MM.1S (cell line): ENCODE measurements at regions not wholly inside any gene's neighbourhood (a gene's known extent, or its start where the extent isn't known, plus 50 kb on each side); places are given as distances from the start of the nearest gene placed in this dataset.

ENCODE experiments used
- DNase-seq: peaks from one replicate; pipeline ENCODE4 v3.0.0-alpha.2; 2015
- H2AFZ ChIP-seq: fragments of 300-600 bp; sonication (generic); 2 replicates; pipeline ENCODE4 v1.6.0; 2016; ENCODE audit warnings: antibody characterized with exemption, low read length
- H3F3A ChIP-seq: fragments of 300-600 bp; sonication (generic); 2 replicates; pipeline ENCODE4 v1.6.1; 2016; ENCODE audit warnings: mild to moderate bottlenecking, antibody characterized with exemption, low read length, moderate library complexity, mixed read lengths; ENCODE audit not compliant: insufficient read depth
- H3K27ac ChIP-seq: fragments of 300-600 bp; sonication (generic); 2 replicates; pipeline ENCODE4 v1.5.1; 2016; ENCODE audit warnings: mild to moderate bottlenecking, low read length
- H3K27me3 ChIP-seq: fragments of 300-600 bp; sonication (generic); replicated peaks from 2 replicates; pipeline ENCODE4 v1.6.0; 2016; ENCODE audit warnings: low read length; ENCODE audit not compliant: insufficient read depth
- H3K36me3 ChIP-seq: fragments of 300-600 bp; sonication (generic); replicated peaks from 2 replicates; pipeline ENCODE4 v1.6.1; 2016; ENCODE audit warnings: mild to moderate bottlenecking, low read length, mixed read lengths; ENCODE audit not compliant: insufficient read depth
- H3K4me1 ChIP-seq: fragments of 300-600 bp; sonication (generic); 2 replicates; pipeline ENCODE4 v1.6.1; 2016; ENCODE audit warnings: low read length, mixed read lengths
- H3K4me2 ChIP-seq: fragments of 300-600 bp; sonication (generic); 2 replicates; pipeline ENCODE4 v1.6.0; 2016; ENCODE audit warnings: low read depth, low read length
- H3K4me3 ChIP-seq: fragments of 300-600 bp; sonication (generic); 2 replicates; pipeline ENCODE4 v1.5.1; 2016; ENCODE audit warnings: low read length, mixed read lengths
- H3K79me2 ChIP-seq: fragments of 300-600 bp; sonication (generic); 2 replicates; pipeline ENCODE4 v1.6.1; 2016; ENCODE audit warnings: mixed run types, low read length, mixed read lengths
- H3K9ac ChIP-seq: fragments of 300-600 bp; sonication (generic); 2 replicates; pipeline ENCODE4 v1.6.1; 2016; ENCODE audit warnings: low read length, mixed read lengths
- H3K9me2 ChIP-seq: fragments of 300-600 bp; sonication (generic); replicated peaks from 2 replicates; pipeline ENCODE4 v1.6.1; 2016; ENCODE audit warnings: mild to moderate bottlenecking, low read length, mixed read lengths; ENCODE audit not compliant: insufficient read depth
- H3K9me3 ChIP-seq: fragments of 300-600 bp; sonication (generic); replicated peaks from 2 replicates; pipeline ENCODE4 v1.6.1; 2016; ENCODE audit warnings: mild to moderate bottlenecking, low read length, mixed read lengths; ENCODE audit not compliant: insufficient read depth
- H4K20me1 ChIP-seq: fragments of 300-600 bp; sonication (generic); 2 replicates; pipeline ENCODE4 v1.6.1; 2016; ENCODE audit warnings: mild to moderate bottlenecking, low read length, moderate library complexity, mixed read lengths; ENCODE audit not compliant: insufficient read depth
- CTCF ChIP-seq: fragments of 300-600 bp; sonication (generic); IDR thresholded peaks from 2 replicates; pipeline ENCODE4 v1.5.1; 2016; ENCODE audit warnings: antibody characterized with exemption, low read length, mixed read lengths
- EZH2 ChIP-seq: fragments of 300-600 bp; sonication (generic); optimal IDR thresholded peaks from 2 replicates; pipeline ENCODE3; 2017; ENCODE audit warnings: low read depth, mild to moderate bottlenecking, antibody characterized with exemption, low read length, mixed read lengths
- EZH2phosphoT487 ChIP-seq: fragments of 300-600 bp; sonication (generic); IDR thresholded peaks from 2 replicates; pipeline ENCODE4 v1.6.1; 2018; ENCODE audit warnings: antibody characterized with exemption, low read length

- Histone ChIP-seq H3K79me2 (no peaks in the 10 kb centered on the region), H3K36me3 (no peaks in the 10 kb centered on the region), H3K9me3 (no peaks in the 10 kb centered on the region), H3K4me1 (no peaks in the 10 kb centered on the region), H3F3A (no peaks in the 10 kb centered on the region), H3K4me3 (no peak overlapping the region), H2AFZ (no peak overlapping the region), H3K4me2 (no peak overlapping the region), H3K9ac (no peak overlapping the region), H4K20me1 (no peaks in the 10 kb centered on the region), H3K27ac (no peak overlapping the region), H3K9me2 (no peaks in the 10 kb centered on the region), H3K27me3 (no peaks in the 10 kb centered on the region)
- no peak for DNase-seq
- TF ChIP-seq EZH2phosphoT487 (no peak), EZH2 (no peak), CTCF (no peak)
Observed at GRCh38 chrX:94041881-94042280, 367.9 kb downstream of the FAM133A start.

- Histone ChIP-seq H3F3A (no peaks in the 10 kb centered on the region), H3K79me2 (no peaks in the 10 kb centered on the region), H2AFZ (no peak overlapping the region), H3K9me3 (no peaks in the 10 kb centered on the region), H3K4me2 (no peak overlapping the region), H4K20me1 (no peaks in the 10 kb centered on the region), H3K27me3 (no peaks in the 10 kb centered on the region), H3K4me1 (no peaks in the 10 kb centered on the region), H3K4me3 (no peak overlapping the region), H3K9ac (no peak overlapping the region), H3K9me2 (no peaks in the 10 kb centered on the region), H3K27ac (no peak overlapping the region), H3K36me3 (no peaks in the 10 kb centered on the region)
- no peak for TF ChIP-seq EZH2phosphoT487
- TF ChIP-seq EZH2: no peak
- no peak for TF ChIP-seq CTCF
- DNase-seq: no peak
Observed at GRCh38 chrX:94045724-94046123, 371.7 kb downstream of the FAM133A start.

- Histone ChIP-seq H4K20me1 (no peaks in the 10 kb centered on the region), H3K27me3 (no peaks in the 10 kb centered on the region), H3K9me3 (no peaks in the 10 kb centered on the region), H3K9me2 (no peaks in the 10 kb centered on the region), H3K4me3 (no peak overlapping the region), H3F3A (no peaks in the 10 kb centered on the region), H3K9ac (no peak overlapping the region), H3K79me2 (no peaks in the 10 kb centered on the region), H2AFZ (no peak overlapping the region), H3K27ac (no peak overlapping the region), H3K36me3 (no peaks in the 10 kb centered on the region), H3K4me2 (no peak overlapping the region), H3K4me1 (no peaks in the 10 kb centered on the region)
- no peak for DNase-seq
- no peak for TF ChIP-seq CTCF
- TF ChIP-seq EZH2phosphoT487: no peak
- no peak for TF ChIP-seq EZH2
Observed at GRCh38 chrX:94051926-94052325, 377.9 kb downstream of the FAM133A start.
